H1 (cell line): ENCODE measurements at regions not wholly inside any gene's neighbourhood (a gene's known extent, or its start where the extent isn't known, plus 50 kb on each side); places are given as distances from the start of the nearest gene placed in this dataset.

ENCODE experiments used
- CTCF ChIA-PET: fragments of 300-600 bp; sonication (Branson Sonifier 250); formaldehyde crosslinking; loops from one replicate; lab custom pipeline; 2021; ENCODE audit not compliant: partially characterized antibody; lab: Charles Lee
- POLR2A ChIA-PET: fragments of 300-600 bp; sonication (Branson Sonifier 250); formaldehyde crosslinking; loops from one replicate; lab custom pipeline; 2021; ENCODE audit warnings: inconsistent platforms; ENCODE audit not compliant: partially characterized antibody; lab: Charles Lee
- DNase-seq, 2 experiments: peaks; one replicate each; pipeline versions ENCODE4 v3.0.0 to v3.0.0-alpha.2; 2010 to 2022; ENCODE audit warnings: low spot score in 2 of 2, low read depth in 1 of 2, mixed read lengths in 1 of 2
- FAIRE-seq: peaks from 2 replicates; lab custom pipeline; 2011; peaks lifted over from hg19 to GRCh38; lab: Jason Lieb, UNC
- H2AFZ ChIP-seq: 2 replicates; pipeline ENCODE4 v1.8.1; 2012; ENCODE audit warnings: low read length, inconsistent platforms
- H2AK5ac ChIP-seq: 2 replicates; pipeline ENCODE4 v1.6.1; 2013; ENCODE audit warnings: low read depth, low read length
- H2BK120ac ChIP-seq: replicated peaks from 2 replicates; pipeline ENCODE3; 2013; ENCODE audit warnings: low read depth, low read length, inconsistent platforms
- H2BK12ac ChIP-seq: 2 replicates; pipeline ENCODE4 v1.6.1; 2013; ENCODE audit warnings: low read depth, low read length
- H2BK15ac ChIP-seq: 2 replicates; pipeline ENCODE4 v1.6.1; 2013; ENCODE audit warnings: low read length
- H2BK20ac ChIP-seq: 2 replicates; pipeline ENCODE4 v1.6.1; 2013; ENCODE audit warnings: low read length
- H2BK5ac ChIP-seq: 2 replicates; pipeline ENCODE4 v1.6.1; 2013; ENCODE audit warnings: low read depth, low read length
- H3K14ac ChIP-seq: 2 replicates; pipeline ENCODE4 v1.6.1; 2013; ENCODE audit warnings: inconsistent platforms; ENCODE audit not compliant: insufficient read length
- H3K18ac ChIP-seq: 2 replicates; pipeline ENCODE4 v1.6.1; 2013; ENCODE audit warnings: low read length; ENCODE audit errors: extremely low read depth
- H3K23ac ChIP-seq: 2 replicates; pipeline ENCODE4 v1.6.1; 2013; ENCODE audit warnings: inconsistent platforms; ENCODE audit not compliant: insufficient read length
- H3K23me2 ChIP-seq: 2 replicates; pipeline ENCODE4 v1.6.1; 2013; ENCODE audit warnings: low read depth, low read length
- H3K27ac ChIP-seq: 2 replicates; pipeline ENCODE4 v1.6.1; 2011; ENCODE audit warnings: low read depth, low read length, inconsistent platforms
- H3K27me3 ChIP-seq, 4 experiments: replicated peaks in 1 of 4; 1 replicate in 1 of 4; 2 replicates in 3 of 4; pipeline versions ENCODE4 v1.6.1 to v1.8.1; 2011 to 2013; ENCODE audit warnings: low read length in 3 of 4, mild to moderate bottlenecking in 3 of 4, inconsistent platforms in 2 of 4, mixed read lengths in 2 of 4, moderate library complexity in 1 of 4; ENCODE audit not compliant: control insufficient read depth in 3 of 4, insufficient read depth in 3 of 4; ENCODE audit errors: extremely low read depth in 1 of 4
- H3K36me3 ChIP-seq, 4 experiments: 2 replicates each; pipeline versions ENCODE4 v1.6.1 to v1.8.1; 2011 to 2013; ENCODE audit warnings: mild to moderate bottlenecking in 4 of 4, low read length in 3 of 4, moderate library complexity in 2 of 4, control low read depth in 1 of 4, inconsistent platforms in 1 of 4; ENCODE audit not compliant: insufficient read depth in 4 of 4, control insufficient read depth in 2 of 4
- H3K4ac ChIP-seq: replicated peaks from 2 replicates; pipeline ENCODE3; 2013; ENCODE audit warnings: low read length, low read depth, mixed read lengths, inconsistent platforms; ENCODE audit not compliant: insufficient read length
- H3K4me1 ChIP-seq, 4 experiments: replicated peaks in 1 of 4; 1 replicate in 1 of 4; 2 replicates in 3 of 4; pipeline versions ENCODE4 v1.6.1 to v1.8.1; 2011 to 2013; ENCODE audit warnings: low read length in 3 of 4, inconsistent platforms in 2 of 4, mixed read lengths in 1 of 4; ENCODE audit not compliant: insufficient read depth in 4 of 4, control insufficient read depth in 3 of 4
- H3K4me2 ChIP-seq, 2 experiments: 2 replicates each; pipeline versions ENCODE4 v1.6.1 to v1.8.1; 2011 to 2013; ENCODE audit warnings: low read depth in 2 of 2, low read length in 2 of 2, control low read depth in 1 of 2, inconsistent platforms in 1 of 2, mild to moderate bottlenecking in 1 of 2; ENCODE audit not compliant: insufficient read depth in 1 of 2
- H3K4me3 ChIP-seq, 4 experiments: fragments of 200-600, 300-600 bp in 1 of 4; sonication (generic), shearing (Covaris generic), sonication (Bioruptor Twin) in 1 of 4; 2 replicates each; pipeline versions ENCODE4 v1.5.1 to v1.8.1; 2011 to 2016; ENCODE audit warnings: low read length in 4 of 4, low read depth in 3 of 4, control low read depth in 2 of 4, inconsistent platforms in 2 of 4, mild to moderate bottlenecking in 2 of 4, mixed read lengths in 1 of 4, moderate library complexity in 1 of 4; ENCODE audit not compliant: insufficient read depth in 2 of 4; ENCODE audit errors: extremely low read depth in 1 of 4
- H3K56ac ChIP-seq: replicated peaks from 2 replicates; pipeline ENCODE3; 2013; ENCODE audit warnings: low read depth, mild to moderate bottlenecking, mixed read lengths, low read length, inconsistent platforms; ENCODE audit not compliant: insufficient read length
- H3K79me1 ChIP-seq: 2 replicates; pipeline ENCODE4 v1.6.1; 2013; ENCODE audit warnings: low read depth, low read length, control low read depth
- H3K79me2 ChIP-seq, 2 experiments: 2 replicates each; pipeline versions ENCODE4 v1.6.1 to v1.8.1; 2012 to 2013; ENCODE audit warnings: low read length in 2 of 2, mild to moderate bottlenecking in 2 of 2, inconsistent platforms in 1 of 2; ENCODE audit not compliant: insufficient read depth in 2 of 2, control insufficient read depth in 1 of 2
- H3K9ac ChIP-seq, 4 experiments: replicated peaks in 1 of 4; 1 replicate in 1 of 4; 2 replicates in 3 of 4; pipeline versions ENCODE4 v1.6.1 to v1.8.1; 2011 to 2013; ENCODE audit warnings: low read depth in 3 of 4, low read length in 3 of 4, control low read depth in 2 of 4, mild to moderate bottlenecking in 2 of 4, moderate library complexity in 2 of 4, inconsistent platforms in 1 of 4; ENCODE audit errors: extremely low read depth in 1 of 4
- H3K9me3 ChIP-seq, 2 experiments: 2 replicates each; pipeline versions ENCODE4 v1.6.1 to v1.8.1; 2012 to 2013; ENCODE audit warnings: mild to moderate bottlenecking in 2 of 2, moderate library complexity in 2 of 2, control low read depth in 1 of 2, inconsistent platforms in 1 of 2, low read depth in 1 of 2, low read length in 1 of 2, mixed read lengths in 1 of 2; ENCODE audit not compliant: insufficient read depth in 2 of 2
- H4K20me1 ChIP-seq, 2 experiments: replicated peaks in 1 of 2; 2 replicates each; pipeline versions ENCODE3 to v1.8.1; 2011 to 2013; ENCODE audit warnings: inconsistent platforms in 2 of 2, low read length in 2 of 2, mild to moderate bottlenecking in 1 of 2; ENCODE audit not compliant: insufficient read depth in 2 of 2, control insufficient read depth in 1 of 2
- H4K5ac ChIP-seq: 2 replicates; pipeline ENCODE4 v1.6.1; 2013; ENCODE audit warnings: low read length, low read depth, mixed read lengths, inconsistent platforms; ENCODE audit not compliant: insufficient read length
- H4K8ac ChIP-seq: 2 replicates; pipeline ENCODE4 v1.8.0; 2013; ENCODE audit warnings: mild to moderate bottlenecking, moderate library complexity, low read length, inconsistent platforms; ENCODE audit not compliant: insufficient read depth; ENCODE audit errors: extremely low read depth
- H4K91ac ChIP-seq: replicated peaks from 2 replicates; pipeline ENCODE3; 2013; ENCODE audit warnings: low read length, mixed read lengths, inconsistent platforms; ENCODE audit not compliant: insufficient read length
- ASH2L ChIP-seq: fragments of 200-600, 300-600 bp; sonication (generic); IDR thresholded peaks from one replicate; pipeline ENCODE4 v1.7.1; 2017; ENCODE audit warnings: low read length
- ATF2 ChIP-seq: IDR thresholded peaks from 2 replicates; pipeline ENCODE4 v1.6.1; 2012; ENCODE audit warnings: low read length, inconsistent platforms
- ATF3 ChIP-seq: IDR thresholded peaks from 2 replicates; pipeline ENCODE4 v1.6.1; 2011; ENCODE audit warnings: low read depth, mild to moderate bottlenecking, low read length; ENCODE audit not compliant: insufficient read depth
- BRCA1 ChIP-seq: IDR thresholded peaks from 2 replicates; pipeline ENCODE4 v1.6.1; 2012; ENCODE audit warnings: low read depth, low read length, improper control_type of control experiment
- E2F6 ChIP-seq: IDR thresholded peaks from 2 replicates; pipeline ENCODE4 v1.6.1; 2012; ENCODE audit warnings: inconsistent platforms
- KDM4A ChIP-seq: IDR thresholded peaks from one replicate; pipeline ENCODE4 v1.7.1; 2012; ENCODE audit warnings: low read depth, mild to moderate bottlenecking, moderate library complexity, low read length, inconsistent platforms; ENCODE audit not compliant: severe bottlenecking
- MAX ChIP-seq: IDR thresholded peaks from 2 replicates; pipeline ENCODE4 v1.6.1; 2012; ENCODE audit warnings: inconsistent platforms
- RAD21 ChIP-seq, 2 experiments: IDR thresholded peaks in 1 of 2; conservative IDR thresholded peaks in 1 of 2; 2 replicates each; pipeline ENCODE4 v1.6.1; 2011; ENCODE audit warnings: low read depth in 2 of 2, low read length in 2 of 2, improper control_type of control experiment in 1 of 2, inconsistent platforms in 1 of 2, mild to moderate bottlenecking in 1 of 2, moderate library complexity in 1 of 2
- SIRT6 ChIP-seq: IDR thresholded peaks from one replicate; pipeline ENCODE4 v1.7.1; 2012; ENCODE audit warnings: low read length, inconsistent platforms
- SP2 ChIP-seq: IDR thresholded peaks from 2 replicates; pipeline ENCODE4 v1.6.1; 2012; ENCODE audit warnings: mild to moderate bottlenecking, low read length, inconsistent platforms
- WGBS, 2 experiments: shearing (Covaris generic) in 1 of 2; methylation state at CpG; one replicate each; pipeline versions ENCODE4 v1.1.6 to v1.1.7; 2013 to 2015; ENCODE audit warnings: low lambda C conversion rate in 2 of 2, mixed read lengths in 2 of 2, inconsistent platforms in 1 of 2, low coverage in 1 of 2, missing lambda C conversion rate in 1 of 2; ENCODE audit not compliant: insufficient replicate concordance in 2 of 2, insufficient coverage in 1 of 2, insufficient read length in 1 of 2; ENCODE audit errors: extremely low coverage in 1 of 2, missing lambda C conversion rate in 1 of 2; 5-methylcytosine and 5-hydroxymethylcytosine counted together

GRCh38 chr16:6363896-6364607 lies 968.6 kb upstream of the RBFOX1 start:
- no peak overlapping the region for H3K9ac ChIP-seq
- peaks cover 3% of the 10 kb centered on the region; the same call in 1 of the 2 replicates for H3K23me2 ChIP-seq
- FAIRE-seq (peak; percentile 36), DNase-seq (no peak)
- no peak overlapping the region for H3K14ac ChIP-seq
- H3K56ac ChIP-seq: no peak overlapping the region
- no peaks in the 10 kb centered on the region for H3K79me2 ChIP-seq
- no peaks in the 10 kb centered on the region for H3K36me3 ChIP-seq
- H3K18ac ChIP-seq: no peak overlapping the region
- H2BK15ac ChIP-seq: no peak overlapping the region
- H2BK20ac ChIP-seq: no peak overlapping the region
- H4K91ac ChIP-seq: no peak overlapping the region
- peaks cover 0 to 4% (median 2%) of the 10 kb centered on the region in 4 experiments; a peak in 2 of 7 replicates for H3K4me1 ChIP-seq
- no peaks in the 10 kb centered on the region for H3K9me3 ChIP-seq
- H3K27me3 ChIP-seq: no peaks in the 10 kb centered on the region
- peak overlapping the region; percentile 45 for H3K4ac ChIP-seq
- H3K4me3 ChIP-seq: no peak overlapping the region
- 70% methylated on average over 6 of the region's 6 CpGs; no CpG with 5 or more reads in 1 of the 2 experiments for WGBS, 2 experiments
- H2AFZ ChIP-seq: no peak overlapping the region
- no peaks in the 10 kb centered on the region for H4K20me1 ChIP-seq
- POLR2A ChIA-PET: no interaction called here
- H2AK5ac ChIP-seq: no peak overlapping the region
- no peak overlapping the region; a peak in 1 of 4 replicates for H3K4me2 ChIP-seq
- H3K23ac ChIP-seq: no peak overlapping the region
- no peak overlapping the region for H2BK5ac ChIP-seq
- no peak overlapping the region; the same call in 1 of the 2 replicates for H4K8ac ChIP-seq
- CTCF ChIA-PET: no interaction called here
- H2BK12ac ChIP-seq: no peak overlapping the region
- H4K5ac ChIP-seq: no peak overlapping the region
- no peak overlapping the region for H3K27ac ChIP-seq
- no peaks in the 10 kb centered on the region for H3K79me1 ChIP-seq
- H2BK120ac ChIP-seq: no peak overlapping the region
- no peak for TF ChIP-seq ATF2
- TF ChIP-seq MAX: no peak
- no peak for TF ChIP-seq SIRT6
- no peak for TF ChIP-seq RAD21 (IDR thresholded peaks at IDR 0.05 in 1 of 2, conservative IDR thresholded peaks at IDR 0.05 in 1 of 2; ENCODE audit: low read depth in 2 of 2, low read length in 2 of 2)
- TF ChIP-seq KDM4A: no peak
- no peak for TF ChIP-seq E2F6
- TF ChIP-seq ASH2L: no peak
- no peak for TF ChIP-seq BRCA1
- no peak for TF ChIP-seq ATF3
- no peak for TF ChIP-seq SP2
